GM21360 (cell line): ENCODE measurements at regions not wholly inside any gene's neighbourhood (a gene's known extent, or its start where the extent isn't known, plus 50 kb on each side); places are given as distances from the start of the nearest gene placed in this dataset.
A peak's percentile ranks its signal among the peaks of the same experiment; 100 is the strongest.
"Not testable (repeated sequence)": the region's sequence is repeated elsewhere in the genome, so short reads cannot be mapped to it uniquely, and the experiment has no call there.

Experiments
- ATAC-seq: cut with Tn5 transposase; IDR thresholded peaks from one replicate; pipeline ENCODE4 v1.9.1; 2021; ENCODE audit warnings: mild to moderate bottlenecking, moderate library complexity; ENCODE audit not compliant: unreplicated experiment

GRCh38 chr7:19307554-19307953, 162.3 kb upstream of the FERD3L start:
- no peak for ATAC-seq

GRCh38 chr7:19305698-19306097, 160.5 kb upstream of the FERD3L start:
- peak; percentile 62 for ATAC-seq

- ATAC-seq, result no peak
Observed at GRCh38 chr7:19304086-19304485, 158.9 kb upstream of the FERD3L start.

- no peak for ATAC-seq
Observed at GRCh38 chr7:19302731-19303130, 157.5 kb upstream of the FERD3L start.

- ATAC-seq, result no peak
Observed at GRCh38 chr7:19296617-19297016, 151.4 kb upstream of the FERD3L start.

- no peak for ATAC-seq
Observed at GRCh38 chr7:19295376-19295775, 150.2 kb upstream of the FERD3L start.

- ATAC-seq, result no peak
Observed at GRCh38 chr7:19294619-19295018, 149.4 kb upstream of the FERD3L start.

GRCh38 chr7:19293431-19293830, 148.2 kb upstream of the FERD3L start:
- no peak for ATAC-seq

- no peak for ATAC-seq
Observed at GRCh38 chr7:19290968-19291367, 145.7 kb upstream of the FERD3L start.

- no peak for ATAC-seq
Observed at GRCh38 chr7:19290066-19290465, 144.8 kb upstream of the FERD3L start.

GRCh38 chr7:19284596-19285300, 139.5 kb upstream of the FERD3L start:
- ATAC-seq, result no peak

GRCh38 chr7:19284136-19284535, 138.9 kb upstream of the FERD3L start:
- no peak for ATAC-seq

- no peak for ATAC-seq
Observed at GRCh38 chr7:19275000-19275399, 129.8 kb upstream of the FERD3L start.

- not testable (repeated sequence) for ATAC-seq
Observed at GRCh38 chr7:19272329-19272728, 127.1 kb upstream of the FERD3L start.

- no peak for ATAC-seq
Observed at GRCh38 chr7:19269301-19269700, 124.1 kb upstream of the FERD3L start.

GRCh38 chr7:19268737-19269136, 123.5 kb upstream of the FERD3L start:
- ATAC-seq, result no peak

GRCh38 chr7:19262826-19263225, 117.6 kb upstream of the FERD3L start:
- no peak for ATAC-seq

- no peak for ATAC-seq
Observed at GRCh38 chr7:19249281-19249680, 104.1 kb upstream of the FERD3L start.

GRCh38 chr7:19248681-19249080, 103.5 kb upstream of the FERD3L start:
- no peak for ATAC-seq

- ATAC-seq, result no peak
Observed at GRCh38 chr7:19248115-19248514, 102.9 kb upstream of the FERD3L start.

- no peak for ATAC-seq
Observed at GRCh38 chr7:19247017-19247416, 101.8 kb upstream of the FERD3L start.

GRCh38 chr7:19242246-19242645, 97.0 kb upstream of the FERD3L start:
- ATAC-seq, result no peak

GRCh38 chr7:19239951-19240350, 94.7 kb upstream of the FERD3L start:
- no peak for ATAC-seq
